Left renal pelvis (tissue), 4 donors: ENCODE measurements at regions not wholly inside any gene's neighbourhood (a gene's known extent, or its start where the extent isn't known, plus 50 kb on each side); places are given as distances from the start of the nearest gene placed in this dataset.

Experiments
- DNase-seq, 4 donors: peaks; one replicate each; pipeline ENCODE4 v3.0.0-alpha.2; 2013; ENCODE audit warnings: low read depth in 4 of 4, low spot score in 3 of 4

GRCh38 chr10:61159253-61159652, 215.3 kb upstream of the RHOBTB1 start:
- no peak for DNase-seq

DNA sequence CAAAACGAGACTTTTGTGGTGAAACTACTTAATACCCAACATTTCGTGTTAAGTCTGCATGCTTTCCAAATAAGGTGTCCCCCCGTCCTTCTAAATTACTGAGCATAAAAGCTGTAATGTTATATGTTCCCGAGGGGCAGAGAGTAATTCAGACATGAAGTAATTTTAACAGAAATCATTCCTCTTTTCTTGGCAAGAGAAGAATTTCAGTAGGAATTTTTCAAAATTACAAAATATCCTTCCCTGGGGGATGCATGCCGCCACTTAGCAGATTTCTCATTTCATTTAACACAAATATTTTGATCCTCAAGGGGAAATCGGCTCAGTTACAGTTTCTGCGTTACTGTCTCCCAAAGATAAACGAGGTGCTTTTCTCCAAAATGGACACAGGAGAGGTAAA, 213.2 kb upstream of the RHOBTB1 start:
- DNase-seq, result no peak

DNA sequence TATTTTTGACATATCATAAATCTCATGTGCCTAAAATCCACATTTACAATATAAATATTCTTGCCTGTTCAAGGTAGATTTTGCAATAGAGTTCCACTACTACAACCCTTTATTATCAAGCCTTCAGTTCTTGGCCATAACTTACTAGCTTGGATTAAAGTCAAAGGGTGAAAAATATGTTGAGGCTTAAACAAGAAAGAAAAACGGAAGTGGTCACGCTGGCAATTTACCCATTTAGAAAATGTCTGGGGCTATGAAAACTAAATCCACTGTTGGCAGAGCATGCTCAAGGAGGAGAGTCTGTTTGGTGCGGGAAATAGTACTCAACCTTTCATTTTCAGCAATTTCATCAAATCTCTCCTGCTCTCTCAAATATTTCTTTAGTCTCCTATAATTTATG, 209.8 kb upstream of the RHOBTB1 start:
- no peak for DNase-seq

GRCh38 chr10:61151059-61151458, 207.1 kb upstream of the RHOBTB1 start:
- no peak for DNase-seq

- DNase-seq, result no peak
Measured at GRCh38 chr10:61148451-61148850, 204.5 kb upstream of the RHOBTB1 start.

DNA sequence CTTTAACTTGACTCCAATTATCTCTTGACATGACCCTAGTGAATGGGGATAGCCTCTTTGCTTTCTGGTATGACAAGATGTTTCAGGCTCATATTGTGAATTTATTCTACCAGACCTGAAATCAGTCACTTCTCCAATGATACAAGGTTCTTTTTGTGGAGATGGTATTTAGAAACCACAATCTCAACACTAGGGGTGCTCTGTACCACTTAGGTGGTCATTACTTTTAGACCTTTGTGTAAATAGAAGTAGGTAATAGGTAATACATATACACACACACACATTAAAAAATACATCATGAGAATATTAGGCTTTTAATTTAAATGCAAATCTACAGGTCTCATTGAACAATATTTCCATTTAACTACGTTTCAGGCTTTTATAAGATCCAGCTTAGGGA, 199.0 kb upstream of the RHOBTB1 start:
- no peak for DNase-seq

- DNase-seq, result peak; percentile 41 to 58 (median 51)
Measured at GRCh38 chr10:61140765-61141392, 196.9 kb upstream of the RHOBTB1 start.

GRCh38 chr10:61139592-61139953, 195.6 kb upstream of the RHOBTB1 start:
- no peak for DNase-seq

- no peak for DNase-seq
Measured at GRCh38 chr10:61138708-61139591, 195.0 kb upstream of the RHOBTB1 start.

GRCh38 chr10:61136139-61136538, 192.2 kb upstream of the RHOBTB1 start:
- DNase-seq, result no peak

GRCh38 chr10:61135276-61135721, 191.3 kb upstream of the RHOBTB1 start:
- DNase-seq, result no peak

- DNase-seq, result no peak
Measured at GRCh38 chr10:61130366-61130765, 186.4 kb upstream of the RHOBTB1 start.

- no peak for DNase-seq
Measured at GRCh38 chr10:61128196-61128595, 184.2 kb upstream of the RHOBTB1 start.

DNA sequence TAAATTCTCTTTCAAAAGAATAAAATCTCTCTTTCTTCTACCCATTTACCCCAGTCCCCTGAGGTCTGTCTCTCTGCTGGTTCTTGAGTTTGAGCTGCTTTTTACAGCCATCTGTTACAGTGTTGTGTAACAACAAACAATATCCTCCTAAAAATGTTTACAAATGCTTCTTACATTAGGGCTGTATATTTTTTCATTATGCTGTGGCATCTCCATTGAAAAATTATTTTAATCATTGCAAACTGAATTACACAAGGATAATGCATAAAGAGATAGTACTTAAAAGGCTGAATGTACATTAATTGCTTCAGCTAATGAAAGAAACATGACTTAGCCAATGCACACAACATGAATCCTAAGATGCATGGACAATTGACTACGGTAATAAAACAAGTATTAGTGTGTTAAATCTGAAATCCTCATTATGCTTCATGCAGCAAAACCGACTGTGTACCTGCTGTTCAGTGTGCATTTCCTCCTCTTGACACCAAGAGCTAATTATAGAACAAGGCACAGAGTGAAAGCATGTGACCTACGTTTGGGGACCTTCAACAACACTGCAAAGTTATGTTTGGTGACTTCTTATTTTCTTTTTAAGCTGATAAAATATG, 181.7 kb upstream of the RHOBTB1 start:
- no peak for DNase-seq

DNA sequence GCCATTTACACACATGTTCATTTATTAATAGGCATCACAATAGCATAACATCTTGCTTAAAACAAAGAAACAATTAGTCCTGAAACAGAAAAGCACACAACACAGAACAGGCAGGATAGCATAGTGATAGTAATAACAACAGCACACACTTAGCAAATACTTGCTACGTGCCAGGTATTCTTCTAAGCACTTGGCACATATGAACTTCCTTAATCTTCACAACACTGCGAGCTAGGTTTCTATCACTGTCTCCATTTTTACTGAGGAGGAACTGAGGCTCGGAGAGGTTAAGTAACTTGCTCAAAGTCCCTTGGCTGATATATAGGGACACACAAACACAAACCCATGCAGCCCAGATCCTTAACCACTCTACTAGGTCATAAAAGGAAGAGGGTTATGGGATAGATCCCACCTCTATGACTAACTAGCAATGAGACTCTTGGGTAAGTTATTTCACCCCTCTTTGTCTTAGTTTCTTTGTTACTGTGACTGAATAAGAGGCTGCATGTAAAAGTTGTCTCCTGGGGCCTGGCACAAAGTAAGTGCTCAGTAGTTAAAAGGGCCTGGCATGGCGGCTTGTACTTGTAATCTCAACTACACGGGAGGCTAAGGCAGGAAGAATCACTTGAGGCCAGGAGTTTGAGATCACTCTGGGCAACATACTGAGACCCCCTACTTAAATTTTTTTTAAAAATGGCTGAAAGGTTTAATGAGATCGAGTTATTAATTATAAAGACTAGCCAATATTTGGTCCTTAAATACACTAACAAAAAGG, 181.0 kb upstream of the RHOBTB1 start:
- DNase-seq, result no peak

GRCh38 chr10:61120805-61121204, 176.8 kb upstream of the RHOBTB1 start:
- no peak for DNase-seq

DNA sequence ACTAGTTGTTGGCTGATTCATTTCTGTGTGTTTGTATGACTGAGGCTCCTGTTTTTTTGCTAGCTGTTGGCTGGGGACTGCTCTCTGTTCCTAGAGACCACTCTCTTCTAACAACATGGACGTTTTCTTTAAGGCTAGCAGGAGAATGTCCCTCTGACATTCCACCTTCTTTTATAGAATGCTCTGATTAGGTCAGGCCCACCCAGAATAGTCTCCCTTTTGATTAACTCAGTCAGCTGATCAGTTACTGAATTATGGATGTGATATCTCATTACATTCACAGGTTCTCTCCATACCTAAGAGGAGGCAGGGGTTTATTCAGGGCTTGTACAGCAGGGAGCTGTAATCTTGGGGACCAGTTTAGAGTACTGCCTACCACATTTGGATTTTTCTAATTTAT, 175.6 kb upstream of the RHOBTB1 start:
- no peak for DNase-seq

DNA sequence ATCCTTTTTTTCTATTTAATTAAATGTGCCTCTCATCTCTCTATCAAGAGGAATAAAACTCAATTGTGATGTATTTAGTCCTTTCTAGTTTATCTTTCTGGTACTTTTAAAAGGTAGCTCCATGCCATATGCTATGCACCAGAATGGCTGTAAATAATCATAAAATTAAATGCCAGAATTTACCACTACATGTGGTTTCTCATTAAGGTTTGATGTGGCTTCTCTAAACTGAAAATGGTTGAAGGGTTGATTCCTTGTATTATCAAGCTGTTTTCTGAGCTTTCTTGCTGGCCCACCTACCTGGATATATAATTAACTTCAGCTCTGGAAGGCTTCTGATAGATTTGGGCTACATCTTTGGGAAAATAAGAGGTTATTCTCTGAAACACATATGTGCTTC, 171.9 kb upstream of the RHOBTB1 start:
- DNase-seq, result no peak

GRCh38 chr10:61112771-61113170, 168.8 kb upstream of the RHOBTB1 start:
- no peak for DNase-seq

DNA sequence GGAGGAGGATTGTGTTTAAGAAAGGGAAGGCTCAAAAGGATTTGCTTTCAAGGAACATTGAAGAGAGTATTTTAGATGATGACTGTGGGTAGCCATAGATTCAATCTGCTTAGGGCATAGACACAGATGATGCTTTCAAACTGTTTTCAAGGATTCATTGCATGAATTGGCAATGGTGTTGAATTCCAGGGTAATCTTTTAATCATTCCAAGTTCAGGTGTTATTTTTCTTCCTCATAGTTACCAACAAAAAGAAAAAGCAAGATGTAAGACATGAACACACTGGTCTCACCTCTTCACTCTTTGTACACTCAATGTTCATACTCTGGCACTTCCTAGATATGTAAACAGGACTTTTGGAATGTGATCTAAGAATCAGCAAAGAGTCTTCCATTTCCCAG, 167.0 kb upstream of the RHOBTB1 start:
- DNase-seq, result no peak
